B cell (primary cell): ENCODE measurements at regions not wholly inside any gene's neighbourhood (a gene's known extent, or its start where the extent isn't known, plus 50 kb on each side); places are given as distances from the start of the nearest gene placed in this dataset.

Source experiments
- ATAC-seq: fragments of 200-7000 bp; cut with Tn5 transposase; one replicate; pipeline ENCODE4 v1.10.0; 2021; ENCODE audit warnings: low read depth, mild to moderate bottlenecking, moderate number of reproducible peaks, moderate library complexity
- CTCF ChIA-PET: fragments of 350-600 bp; sonication (Branson Sonifier 250); formaldehyde crosslinking; loops from one replicate; lab custom pipeline; 2021; ENCODE audit warnings: antibody characterized with exemption, inconsistent platforms; lab: Charles Lee
- POLR2A ChIA-PET: fragments of 350-600 bp; sonication (Branson Sonifier 250); formaldehyde crosslinking; loops from one replicate; lab custom pipeline; 2021; ENCODE audit warnings: antibody characterized with exemption; lab: Charles Lee
- DNase-seq: peaks from one replicate; pipeline ENCODE4 v3.0.0; 2013
- H2AFZ ChIP-seq: 2 replicates; pipeline ENCODE4 v1.6.1; 2012; ENCODE audit warnings: mild to moderate bottlenecking, low read depth, low read length; ENCODE audit not compliant: insufficient read depth, poor library complexity, severe bottlenecking
- H3K27ac ChIP-seq, 2 donors: 1 replicate in 1 of 2; 2 replicates in 1 of 2; pipeline ENCODE4 v1.5.1; 2012 to 2013; ENCODE audit warnings: low read length in 2 of 2, mild to moderate bottlenecking in 2 of 2, moderate library complexity in 1 of 2
- H3K27me3 ChIP-seq, 4 experiments: fragments of 200-600 bp in 1 of 4; sonication (generic) in 1 of 4; replicated peaks in 1 of 4; 1 replicate in 2 of 4; 2 replicates in 2 of 4; pipeline versions ENCODE4 v1.6.1 to v1.7.0; 2013 to 2016; ENCODE audit warnings: low read length in 3 of 4, mild to moderate bottlenecking in 2 of 4, mixed read lengths in 1 of 4, moderate library complexity in 1 of 4; ENCODE audit not compliant: insufficient read depth in 4 of 4, control insufficient read depth in 3 of 4; ENCODE audit errors: control extremely low read depth in 1 of 4
- H3K36me3 ChIP-seq, 2 experiments: replicated peaks in 1 of 2; 1 replicate in 1 of 2; 2 replicates in 1 of 2; pipeline versions ENCODE4 v1.6.1 to v1.7.1; 2013; ENCODE audit warnings: low read length in 1 of 2; ENCODE audit not compliant: insufficient read depth in 2 of 2, control insufficient read depth in 1 of 2; ENCODE audit errors: control extremely low read depth in 1 of 2, extremely low read depth in 1 of 2
- H3K4me1 ChIP-seq, 2 donors: fragments of 200-600 bp in 1 of 2; sonication (generic) in 1 of 2; 1 replicate in 1 of 2; 2 replicates in 1 of 2; pipeline versions ENCODE4 v1.5.1 to v1.6.1; 2013 to 2017; ENCODE audit warnings: low read length in 2 of 2; ENCODE audit not compliant: control insufficient read depth in 2 of 2, insufficient read depth in 2 of 2
- H3K4me2 ChIP-seq: replicated peaks from 2 replicates; pipeline ENCODE3; 2012; ENCODE audit warnings: mild to moderate bottlenecking, low read depth, low read length; ENCODE audit not compliant: poor library complexity, severe bottlenecking
- H3K4me3 ChIP-seq, 5 experiments: fragments of 200-600 bp in 1 of 5; sonication (generic) in 1 of 5; 1 replicate in 3 of 5; 2 replicates in 2 of 5; pipeline versions ENCODE4 v1.5.1 to v1.7.0; 2011 to 2016; ENCODE audit warnings: low read length in 4 of 5, mild to moderate bottlenecking in 4 of 5, low read depth in 2 of 5, control low read depth in 1 of 5, moderate library complexity in 1 of 5; ENCODE audit not compliant: insufficient read depth in 1 of 5; ENCODE audit errors: control extremely low read depth in 1 of 5, extremely low read depth in 1 of 5
- H3K79me2 ChIP-seq: fragments of 200-600 bp; sonication (generic); one replicate; pipeline ENCODE4 v1.6.0; 2016; ENCODE audit warnings: low read length; ENCODE audit not compliant: control insufficient read depth, insufficient read depth
- H3K9ac ChIP-seq: fragments of 200-600 bp; sonication (generic); 2 replicates; pipeline ENCODE4 v1.6.1; 2017; ENCODE audit warnings: mild to moderate bottlenecking, low read length, moderate library complexity
- H3K9me3 ChIP-seq, 3 donors: one replicate each; pipeline versions ENCODE4 v1.6.1 to v1.7.1; 2013; ENCODE audit warnings: low read length in 2 of 3; ENCODE audit not compliant: control insufficient read depth in 2 of 3, insufficient read depth in 1 of 3; ENCODE audit errors: control extremely low read depth in 1 of 3
- H4K20me1 ChIP-seq: 2 replicates; pipeline ENCODE4 v1.6.0; 2012; ENCODE audit warnings: mild to moderate bottlenecking, low read length; ENCODE audit not compliant: insufficient read depth, control insufficient read depth, poor library complexity, severe bottlenecking
- H3K27ac Mint-ChIP-seq: one replicate; pipeline ENCODE4 v1.8.0; 2021; ENCODE audit warnings: mixed read lengths
- H3K27me3 Mint-ChIP-seq: one replicate; pipeline ENCODE4 v1.8.0; 2021; ENCODE audit warnings: mixed read lengths
- H3K4me1 Mint-ChIP-seq: one replicate; pipeline ENCODE4 v1.8.0; 2021; ENCODE audit warnings: mixed read lengths
- H3K4me3 Mint-ChIP-seq: one replicate; pipeline ENCODE4 v1.8.0; 2021; ENCODE audit warnings: mixed read lengths
- H3K9me3 Mint-ChIP-seq: one replicate; pipeline ENCODE4 v1.8.0; 2022; ENCODE audit warnings: mixed read lengths; ENCODE audit not compliant: insufficient read depth
- CTCF ChIP-seq: fragments of 200-600 bp; IDR thresholded peaks from one replicate; pipeline ENCODE4 v1.8.0; 2022; ENCODE audit warnings: antibody characterized with exemption, mild to moderate bottlenecking
- EZH2 ChIP-seq: IDR thresholded peaks from 2 replicates; pipeline ENCODE4 v1.6.1; 2012; ENCODE audit warnings: borderline replicate concordance, low read depth, mild to moderate bottlenecking, moderate library complexity, low read length; ENCODE audit not compliant: insufficient read depth, poor library complexity, severe bottlenecking
- WGBS: methylation state at CpG from one replicate; pipeline ENCODE4 v1.1.5; 2013; ENCODE audit warnings: missing lambda C conversion rate; ENCODE audit not compliant: insufficient coverage; 5-methylcytosine and 5-hydroxymethylcytosine counted together
- intact Hi-C: fragments of 100-400 bp; cut with micrococcal nuclease; formaldehyde crosslinking; loops from one replicate; pipeline ENCODE4 v1.10.0; 2022

DNA sequence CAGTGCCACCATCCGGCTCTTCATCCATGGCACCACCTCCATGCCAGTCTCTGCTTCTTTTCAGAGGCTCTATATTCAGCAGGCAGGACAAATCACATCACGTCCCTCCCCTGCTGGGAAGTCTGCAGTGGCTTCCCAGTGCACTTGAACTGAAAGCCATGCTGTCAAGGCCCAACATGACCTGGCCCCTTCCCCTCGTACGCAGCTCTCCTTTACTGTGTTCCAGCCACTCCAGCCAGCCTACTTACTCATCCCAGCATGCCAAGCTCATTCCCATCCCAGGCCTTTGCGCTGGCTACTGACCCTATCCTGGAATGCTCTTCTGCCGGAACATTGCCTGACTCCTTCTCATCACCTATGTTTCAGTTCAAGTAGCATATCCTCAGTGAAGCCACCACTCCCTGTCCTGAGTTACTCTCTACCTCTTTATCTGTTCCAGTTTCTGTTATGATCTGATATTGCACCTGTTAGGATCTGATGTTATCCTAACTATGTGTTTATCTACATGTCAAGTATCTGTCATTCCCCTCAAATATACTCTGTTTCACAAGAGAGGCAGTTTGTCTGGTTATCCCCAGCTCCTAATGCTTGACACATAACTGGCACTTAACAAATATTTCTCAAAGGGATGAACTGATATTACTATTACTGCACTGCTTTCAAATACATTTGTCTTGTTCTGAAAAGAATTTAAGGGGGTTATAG is 101.2 kb upstream of the F3 start:
- intact Hi-C loops, result no loop called here
- no peaks in the 10 kb centered on the region for H4K20me1 ChIP-seq
- H3K9ac ChIP-seq, result no peak overlapping the region
- H3K4me1 ChIP-seq, result no peaks in the 10 kb centered on the region
- no peak overlapping the region for H3K27ac ChIP-seq
- H3K27me3 ChIP-seq, result no peaks in the 10 kb centered on the region
- ChIA-PET CTCF (no interaction called here), POLR2A (no interaction called here)
- H2AFZ ChIP-seq, result no peak overlapping the region
- no peaks in the 10 kb centered on the region for H3K36me3 ChIP-seq
- H3K4me2 ChIP-seq, result no peak overlapping the region
- DNase-seq, result no peak
- WGBS, result 74% methylated on average over 6 of the region's 6 CpGs
- ATAC-seq, result no peak
- H3K27ac Mint-ChIP-seq, result no peak overlapping the region
- no peaks in the 10 kb centered on the region for H3K9me3 Mint-ChIP-seq
- TF ChIP-seq EZH2, result no peak
- TF ChIP-seq CTCF, result no peak
- no peaks in the 10 kb centered on the region for H3K79me2 ChIP-seq
- no peak overlapping the region for H3K4me3 Mint-ChIP-seq
- no peaks in the 10 kb centered on the region for H3K9me3 ChIP-seq
- no peaks in the 10 kb centered on the region for H3K4me1 Mint-ChIP-seq
- no peak overlapping the region for H3K4me3 ChIP-seq
- no peaks in the 10 kb centered on the region for H3K27me3 Mint-ChIP-seq

- no peaks in the 10 kb centered on the region for H3K4me1 ChIP-seq
- CTCF ChIA-PET, result no interaction called here
- no peak overlapping the region for H3K4me2 ChIP-seq
- no peak overlapping the region for H3K27ac ChIP-seq
- H4K20me1 ChIP-seq, result no peaks in the 10 kb centered on the region
- no peak overlapping the region for H3K4me3 Mint-ChIP-seq
- ATAC-seq (no peak), DNase-seq (no peak)
- no peaks in the 10 kb centered on the region for H3K9me3 ChIP-seq
- no peak overlapping the region for H3K27ac Mint-ChIP-seq
- H3K27me3 Mint-ChIP-seq, result peaks cover 5% of the 10 kb centered on the region
- 90% methylated on average over 6 of the region's 6 CpGs for WGBS
- no peaks in the 10 kb centered on the region for H3K4me1 Mint-ChIP-seq
- H3K4me3 ChIP-seq, result no peak overlapping the region
- intact Hi-C loops, result no loop called here
- no peak overlapping the region for H2AFZ ChIP-seq
- no peaks in the 10 kb centered on the region for H3K9me3 Mint-ChIP-seq
- H3K36me3 ChIP-seq, result no peaks in the 10 kb centered on the region
- H3K9ac ChIP-seq, result no peak overlapping the region
- TF ChIP-seq CTCF (no peak), EZH2 (no peak)
- H3K79me2 ChIP-seq, result no peaks in the 10 kb centered on the region
- no peaks in the 10 kb centered on the region for H3K27me3 ChIP-seq
- POLR2A ChIA-PET, result no interaction called here
Measured at GRCh38 chr1:94641990-94642389, 100.4 kb upstream of the F3 start.
